ENCODE measurements at regions not wholly inside any gene's neighbourhood (a gene's known extent, or its start where the extent isn't known, plus 50 kb on each side); places are given as distances from the start of the nearest gene placed in this dataset.

- no peak for DNase-seq (ENCODE audit: low read depth)
These were observed 123.6 kb upstream of the MID1 start for GRCh38 chrX:10744007-10744406.

GRCh38 chrX:10747975-10748374 lies 127.6 kb upstream of the MID1 start:
- DNase-seq (ENCODE audit: low read depth) = no peak

GRCh38 chrX:10749113-10749512 lies 128.7 kb upstream of the MID1 start:
- peak; percentile 76 for DNase-seq (ENCODE audit: low read depth)

GRCh38 chrX:10750581-10750980 lies 130.2 kb upstream of the MID1 start:
- DNase-seq (ENCODE audit: low read depth) = no peak

GRCh38 chrX:10753116-10753515 lies 132.7 kb upstream of the MID1 start:
- no peak for DNase-seq (ENCODE audit: low read depth)

GRCh38 chrX:10754445-10754844 lies 134.1 kb upstream of the MID1 start:
- DNase-seq (ENCODE audit: low read depth) = no peak

GRCh38 chrX:10755439-10756334 lies 135.3 kb upstream of the MID1 start:
- peak; percentile 56 for DNase-seq (ENCODE audit: low read depth)

- peak; percentile 52 for DNase-seq (ENCODE audit: low read depth)
These were observed 136.1 kb upstream of the MID1 start for GRCh38 chrX:10756441-10756840.

- no peak for DNase-seq (ENCODE audit: low read depth)
These were observed 138.9 kb upstream of the MID1 start for GRCh38 chrX:10759141-10759799.

- no peak for DNase-seq (ENCODE audit: low read depth)
These were observed 141.1 kb upstream of the MID1 start for GRCh38 chrX:10761447-10761846.

GRCh38 chrX:10769195-10769594 lies 148.8 kb upstream of the MID1 start:
- DNase-seq (ENCODE audit: low read depth) = peak; percentile 61

GRCh38 chrX:10769696-10770619 lies 149.6 kb upstream of the MID1 start:
- DNase-seq (ENCODE audit: low read depth) = peak; percentile 52

- no peak for DNase-seq (ENCODE audit: low read depth)
These were observed 152.9 kb upstream of the MID1 start for GRCh38 chrX:10773318-10773717.

- no peak for DNase-seq (ENCODE audit: low read depth)
These were observed 161.6 kb upstream of the MID1 start for GRCh38 chrX:10781847-10782530.

GRCh38 chrX:10783451-10783995 lies 163.1 kb upstream of the MID1 start:
- no peak for DNase-seq (ENCODE audit: low read depth)

- no peak for DNase-seq (ENCODE audit: low read depth)
These were observed 166.9 kb upstream of the MID1 start for GRCh38 chrX:10787264-10787663.

GRCh38 chrX:10794203-10794630 lies 173.8 kb upstream of the MID1 start:
- peak; percentile 6 for DNase-seq (ENCODE audit: low read depth)

- no peak for DNase-seq (ENCODE audit: low read depth)
These were observed 175.3 kb upstream of the MID1 start for GRCh38 chrX:10795721-10796120.

- DNase-seq (ENCODE audit: low read depth) = no peak
These were observed 177.1 kb upstream of the MID1 start for GRCh38 chrX:10797466-10797865.

GRCh38 chrX:10798041-10798440 lies 177.7 kb upstream of the MID1 start:
- no peak for DNase-seq (ENCODE audit: low read depth)

- DNase-seq (ENCODE audit: low read depth) = peak; percentile 46
These were observed 180.4 kb upstream of the MID1 start for GRCh38 chrX:10800796-10801195.

All from myocyte (in vitro differentiated cells).